Neural cell (in vitro differentiated cells): ENCODE measurements at regions not wholly inside any gene's neighbourhood (a gene's known extent, or its start where the extent isn't known, plus 50 kb on each side); places are given as distances from the start of the nearest gene placed in this dataset.
A peak's percentile ranks its signal among the peaks of the same experiment; 100 is the strongest.

Source experiments
- H2AFZ ChIP-seq: fragments of 200-600, 300-800 bp; sonication (generic), shearing (Covaris generic); 2 replicates; pipeline ENCODE4 v1.6.0; 2014; ENCODE audit warnings: low read depth, mild to moderate bottlenecking, antibody characterized with exemption, low read length, moderate library complexity
- H3F3A ChIP-seq: fragments of 200-600 bp; shearing (Covaris generic); 2 replicates; pipeline ENCODE4 v1.6.1; 2016; ENCODE audit warnings: mild to moderate bottlenecking, moderate library complexity, mixed read lengths, antibody characterized with exemption, low read length; ENCODE audit not compliant: insufficient read depth, poor library complexity, severe bottlenecking
- H3K27ac ChIP-seq: fragments of 200-600, 300-800 bp; sonication (generic), shearing (Covaris generic); 2 replicates; pipeline ENCODE4 v1.5.1; 2014; ENCODE audit warnings: mild to moderate bottlenecking, low read length, moderate library complexity
- H3K27me3 ChIP-seq: fragments of 300-800, 200-600 bp; sonication (generic), shearing (Covaris generic); 2 replicates; pipeline ENCODE4 v1.6.0; 2014; ENCODE audit warnings: mild to moderate bottlenecking, low read depth, low read length, moderate library complexity; ENCODE audit not compliant: insufficient read depth
- H3K36me3 ChIP-seq: fragments of 300-800, 200-600 bp; sonication (generic), shearing (Covaris generic); 2 replicates; pipeline ENCODE4 v1.5.1; 2014; ENCODE audit warnings: mild to moderate bottlenecking, antibody characterized with exemption, low read length, moderate library complexity; ENCODE audit not compliant: insufficient read depth
- H3K4me2 ChIP-seq: fragments of 300-800, 200-600 bp; sonication (generic), shearing (Covaris generic); 2 replicates; pipeline ENCODE4 v1.6.0; 2014; ENCODE audit warnings: mild to moderate bottlenecking, low read length
- H3K4me3 ChIP-seq: fragments of 300-800, 200-600 bp; sonication (generic), shearing (Covaris generic); 2 replicates; pipeline ENCODE4 v1.5.1; 2014; ENCODE audit warnings: mild to moderate bottlenecking, low read length, moderate library complexity
- H3K79me2 ChIP-seq: fragments of 200-600 bp; shearing (Covaris generic); replicated peaks from 2 replicates; pipeline ENCODE4 v1.6.0; 2014; ENCODE audit warnings: mild to moderate bottlenecking, low read length, moderate library complexity; ENCODE audit not compliant: insufficient read depth
- H3K9ac ChIP-seq: fragments of 300-800, 200-600 bp; sonication (generic), shearing (Covaris generic); 2 replicates; pipeline ENCODE4 v1.6.1; 2016; ENCODE audit warnings: mild to moderate bottlenecking, low read length, mixed read lengths
- H3K9me2 ChIP-seq: fragments of 200-600 bp; shearing (Covaris generic); 2 replicates; pipeline ENCODE4 v1.6.1; 2016; ENCODE audit warnings: mild to moderate bottlenecking, low read length, mixed read lengths; ENCODE audit not compliant: insufficient read depth
- H3K9me3 ChIP-seq: fragments of 200-600, 300-800 bp; sonication (generic), shearing (Covaris generic); 2 replicates; pipeline ENCODE4 v1.6.1; 2016; ENCODE audit warnings: mild to moderate bottlenecking, mixed run types, low read length, moderate library complexity, mixed read lengths
- H4K20me1 ChIP-seq: fragments of 200-600 bp; shearing (Covaris generic); 2 replicates; pipeline ENCODE4 v1.6.1; 2016; ENCODE audit warnings: mild to moderate bottlenecking, mixed run types; ENCODE audit not compliant: insufficient read depth
- CTCF ChIP-seq: fragments of 450-650 bp; IDR thresholded peaks from 2 replicates; pipeline ENCODE4 v1.5.1; 2014; ENCODE audit warnings: antibody characterized with exemption, mild to moderate bottlenecking, moderate library complexity; ENCODE audit not compliant: poor library complexity, severe bottlenecking
- EP300 ChIP-seq: fragments of 450-650 bp; conservative IDR thresholded peaks from 2 replicates; pipeline ENCODE4 v1.6.1; 2014; ENCODE audit warnings: antibody characterized with exemption, mild to moderate bottlenecking, moderate library complexity; ENCODE audit not compliant: poor library complexity, severe bottlenecking
- EZH2 ChIP-seq: fragments of 200-600, 300-800 bp; shearing (Covaris generic), sonication (generic); IDR thresholded peaks from 2 replicates; pipeline ENCODE4 v1.6.1; 2014; ENCODE audit warnings: antibody characterized with exemption, low read length, borderline replicate concordance, mild to moderate bottlenecking; ENCODE audit not compliant: insufficient read depth, poor library complexity, severe bottlenecking
- MXI1 ChIP-seq: fragments of 450-650 bp; conservative IDR thresholded peaks from 2 replicates; pipeline ENCODE4 v1.6.1; 2014; ENCODE audit warnings: antibody characterized with exemption, mild to moderate bottlenecking; ENCODE audit not compliant: poor library complexity, severe bottlenecking
- POLR2AphosphoS5 ChIP-seq: IDR thresholded peaks from 2 replicates; pipeline ENCODE4 v1.6.1; 2012
- RAD21 ChIP-seq: fragments of 450-650 bp; conservative IDR thresholded peaks from 2 replicates; pipeline ENCODE4 v1.6.1; 2014; ENCODE audit warnings: antibody characterized with exemption, mild to moderate bottlenecking, moderate library complexity
- SMC3 ChIP-seq: fragments of 450-650 bp; conservative IDR thresholded peaks from 2 replicates; pipeline ENCODE4 v1.6.1; 2014; ENCODE audit warnings: antibody characterized with exemption, mild to moderate bottlenecking, moderate library complexity; ENCODE audit not compliant: poor library complexity
- TAF1 ChIP-seq: IDR thresholded peaks from 2 replicates; pipeline ENCODE4 v1.6.1; 2012; ENCODE audit warnings: low read depth
- TF ChIP-seq, protein P1 (sequence below): IDR thresholded peaks from 2 replicates; pipeline ENCODE4 v1.6.1; 2012; ENCODE audit warnings: borderline replicate concordance

GRCh38 chr4:159487284-159487747 is 384.4 kb downstream of the RAPGEF2 start:
- no peaks in the 10 kb centered on the region for H3F3A ChIP-seq
- H4K20me1 ChIP-seq: no peaks in the 10 kb centered on the region
- no peaks in the 10 kb centered on the region for H3K79me2 ChIP-seq
- H3K9me2 ChIP-seq: no peaks in the 10 kb centered on the region
- no peaks in the 10 kb centered on the region for H3K27me3 ChIP-seq
- no peaks in the 10 kb centered on the region for H3K36me3 ChIP-seq
- no peak overlapping the region for H3K4me3 ChIP-seq
- H3K4me2 ChIP-seq: no peak overlapping the region
- no peaks in the 10 kb centered on the region for H3K9me3 ChIP-seq
- H2AFZ ChIP-seq: no peak overlapping the region
- peak; percentile 95 for TF ChIP-seq RAD21
- TF ChIP-seq MXI1: no peak
- TF ChIP-seq SMC3: peak; percentile 91
- TF ChIP-seq EP300: no peak
- no peak for TF ChIP-seq POLR2AphosphoS5
- no peak for TF ChIP-seq TAF1
- TF ChIP-seq CTCF: peak; percentile 92
- no peak for TF ChIP-seq EZH2
- TF ChIP-seq, protein P1, sequence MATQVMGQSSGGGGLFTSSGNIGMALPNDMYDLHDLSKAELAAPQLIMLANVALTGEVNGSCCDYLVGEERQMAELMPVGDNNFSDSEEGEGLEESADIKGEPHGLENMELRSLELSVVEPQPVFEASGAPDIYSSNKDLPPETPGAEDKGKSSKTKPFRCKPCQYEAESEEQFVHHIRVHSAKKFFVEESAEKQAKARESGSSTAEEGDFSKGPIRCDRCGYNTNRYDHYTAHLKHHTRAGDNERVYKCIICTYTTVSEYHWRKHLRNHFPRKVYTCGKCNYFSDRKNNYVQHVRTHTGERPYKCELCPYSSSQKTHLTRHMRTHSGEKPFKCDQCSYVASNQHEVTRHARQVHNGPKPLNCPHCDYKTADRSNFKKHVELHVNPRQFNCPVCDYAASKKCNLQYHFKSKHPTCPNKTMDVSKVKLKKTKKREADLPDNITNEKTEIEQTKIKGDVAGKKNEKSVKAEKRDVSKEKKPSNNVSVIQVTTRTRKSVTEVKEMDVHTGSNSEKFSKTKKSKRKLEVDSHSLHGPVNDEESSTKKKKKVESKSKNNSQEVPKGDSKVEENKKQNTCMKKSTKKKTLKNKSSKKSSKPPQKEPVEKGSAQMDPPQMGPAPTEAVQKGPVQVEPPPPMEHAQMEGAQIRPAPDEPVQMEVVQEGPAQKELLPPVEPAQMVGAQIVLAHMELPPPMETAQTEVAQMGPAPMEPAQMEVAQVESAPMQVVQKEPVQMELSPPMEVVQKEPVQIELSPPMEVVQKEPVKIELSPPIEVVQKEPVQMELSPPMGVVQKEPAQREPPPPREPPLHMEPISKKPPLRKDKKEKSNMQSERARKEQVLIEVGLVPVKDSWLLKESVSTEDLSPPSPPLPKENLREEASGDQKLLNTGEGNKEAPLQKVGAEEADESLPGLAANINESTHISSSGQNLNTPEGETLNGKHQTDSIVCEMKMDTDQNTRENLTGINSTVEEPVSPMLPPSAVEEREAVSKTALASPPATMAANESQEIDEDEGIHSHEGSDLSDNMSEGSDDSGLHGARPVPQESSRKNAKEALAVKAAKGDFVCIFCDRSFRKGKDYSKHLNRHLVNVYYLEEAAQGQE: no peak
- no peak overlapping the region for H3K9ac ChIP-seq
- no peak overlapping the region for H3K27ac ChIP-seq

DNA sequence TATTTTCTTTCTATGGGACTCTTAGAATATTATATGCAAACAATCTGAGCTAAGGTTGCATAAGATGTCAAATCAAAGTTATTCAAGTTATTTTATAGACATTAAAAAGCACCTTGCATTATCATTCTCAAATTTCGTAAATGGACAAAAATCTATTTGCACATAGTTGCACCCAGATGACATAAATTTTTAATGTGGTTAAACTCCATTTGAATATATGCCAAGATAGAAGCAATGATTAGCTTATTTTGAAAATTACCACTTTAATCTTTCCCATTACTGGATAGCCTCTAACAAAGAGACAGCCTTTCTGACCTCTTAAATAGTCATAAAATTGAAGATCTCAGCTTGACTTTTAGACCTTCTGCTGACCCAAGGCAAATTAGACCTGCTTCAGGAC is 386.8 kb downstream of the RAPGEF2 start:
- Histone ChIP-seq H3F3A (no peaks in the 10 kb centered on the region), H3K79me2 (no peaks in the 10 kb centered on the region), H3K9ac (no peak overlapping the region), H3K36me3 (no peaks in the 10 kb centered on the region), H2AFZ (no peak overlapping the region), H3K9me3 (peaks cover 6% of the 10 kb centered on the region), H3K4me3 (no peak overlapping the region), H4K20me1 (no peaks in the 10 kb centered on the region), H3K9me2 (no peaks in the 10 kb centered on the region), H3K4me2 (no peak overlapping the region), H3K27me3 (no peaks in the 10 kb centered on the region), H3K27ac (no peak overlapping the region)
- TF ChIP-seq TAF1 (no peak), RAD21 (no peak), EP300 (no peak), EZH2 (no peak), CTCF (no peak), POLR2AphosphoS5 (no peak)
- TF ChIP-seq, protein P1: no peak
